HG03280 (cell line): ENCODE measurements at regions not wholly inside any gene's neighbourhood (a gene's known extent, or its start where the extent isn't known, plus 50 kb on each side); places are given as distances from the start of the nearest gene placed in this dataset.

ENCODE experiments used
- ATAC-seq: cut with Tn5 transposase; IDR thresholded peaks from one replicate; pipeline ENCODE4 v1.9.1; 2021; ENCODE audit warnings: mild to moderate bottlenecking, moderate library complexity; ENCODE audit not compliant: unreplicated experiment

GRCh38 chr1:55276671-55277376, 61.7 kb upstream of the USP24 start:
- ATAC-seq: no peak

GRCh38 chr1:55275941-55276341, 60.8 kb upstream of the USP24 start:
- no peak for ATAC-seq

- ATAC-seq: no peak
Measured at GRCh38 chr1:55275151-55275748, 60.1 kb upstream of the USP24 start.

GRCh38 chr1:55272994-55273393, 57.8 kb upstream of the USP24 start:
- no peak for ATAC-seq
